Type B pancreatic cell (in vitro differentiated cells): ENCODE measurements at regions not wholly inside any gene's neighbourhood (a gene's known extent, or its start where the extent isn't known, plus 50 kb on each side); places are given as distances from the start of the nearest gene placed in this dataset.
"Not testable (repeated sequence)": the region's sequence is repeated elsewhere in the genome, so short reads cannot be mapped to it uniquely, and the experiment has no call there.

Experiments used
- DNase-seq: peaks from one replicate; pipeline ENCODE4 v3.0.0; 2021; ENCODE audit warnings: mixed read lengths; ENCODE audit not compliant: unreplicated experiment; ENCODE audit errors: extremely low spot score
- H3K27ac Mint-ChIP-seq: 2 replicates; pipeline ENCODE4 v1.8.0; 2021; ENCODE audit warnings: mild to moderate bottlenecking, mixed read lengths
- H3K27me3 Mint-ChIP-seq: 2 replicates; pipeline ENCODE4 v1.8.0; 2021; ENCODE audit warnings: mixed read lengths
- H3K36me3 Mint-ChIP-seq: 2 replicates; pipeline ENCODE4 v1.8.0; 2021; ENCODE audit warnings: mixed read lengths
- H3K4me1 Mint-ChIP-seq: one replicate; pipeline ENCODE4 v1.8.0; 2021; ENCODE audit warnings: mixed read lengths; ENCODE audit not compliant: unreplicated experiment
- H3K4me3 Mint-ChIP-seq: 2 replicates; pipeline ENCODE4 v1.8.0; 2021; ENCODE audit warnings: mild to moderate bottlenecking, mixed read lengths
- H3K9me3 Mint-ChIP-seq: 2 replicates; pipeline ENCODE4 v1.8.0; 2021; ENCODE audit warnings: mixed read lengths
- TF ChIP-seq, protein P1 (sequence below): fragments of 200-600 bp; sonication (generic); conservative IDR thresholded peaks from 2 replicates; pipeline ENCODE4 v1.5.0; 2021; ENCODE audit warnings: antibody characterized with exemption, mild to moderate bottlenecking

GRCh38 chr5:130643321-130643720, 521.7 kb downstream of the HINT1 start:
- H3K9me3 Mint-ChIP-seq, result peaks cover 7% of the 10 kb centered on the region
- H3K4me3 Mint-ChIP-seq, result no peak overlapping the region
- no peaks in the 10 kb centered on the region for H3K4me1 Mint-ChIP-seq
- H3K27me3 Mint-ChIP-seq, result peaks cover 3% of the 10 kb centered on the region
- no peak overlapping the region for H3K27ac Mint-ChIP-seq
- no peak for DNase-seq
- no peaks in the 10 kb centered on the region for H3K36me3 Mint-ChIP-seq
- TF ChIP-seq, protein P1, sequence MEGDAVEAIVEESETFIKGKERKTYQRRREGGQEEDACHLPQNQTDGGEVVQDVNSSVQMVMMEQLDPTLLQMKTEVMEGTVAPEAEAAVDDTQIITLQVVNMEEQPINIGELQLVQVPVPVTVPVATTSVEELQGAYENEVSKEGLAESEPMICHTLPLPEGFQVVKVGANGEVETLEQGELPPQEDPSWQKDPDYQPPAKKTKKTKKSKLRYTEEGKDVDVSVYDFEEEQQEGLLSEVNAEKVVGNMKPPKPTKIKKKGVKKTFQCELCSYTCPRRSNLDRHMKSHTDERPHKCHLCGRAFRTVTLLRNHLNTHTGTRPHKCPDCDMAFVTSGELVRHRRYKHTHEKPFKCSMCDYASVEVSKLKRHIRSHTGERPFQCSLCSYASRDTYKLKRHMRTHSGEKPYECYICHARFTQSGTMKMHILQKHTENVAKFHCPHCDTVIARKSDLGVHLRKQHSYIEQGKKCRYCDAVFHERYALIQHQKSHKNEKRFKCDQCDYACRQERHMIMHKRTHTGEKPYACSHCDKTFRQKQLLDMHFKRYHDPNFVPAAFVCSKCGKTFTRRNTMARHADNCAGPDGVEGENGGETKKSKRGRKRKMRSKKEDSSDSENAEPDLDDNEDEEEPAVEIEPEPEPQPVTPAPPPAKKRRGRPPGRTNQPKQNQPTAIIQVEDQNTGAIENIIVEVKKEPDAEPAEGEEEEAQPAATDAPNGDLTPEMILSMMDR, result no peak

GRCh38 chr5:130642461-130642860, 522.6 kb downstream of the HINT1 start:
- no peak overlapping the region for H3K4me3 Mint-ChIP-seq
- no peaks in the 10 kb centered on the region for H3K36me3 Mint-ChIP-seq
- H3K4me1 Mint-ChIP-seq, result no peaks in the 10 kb centered on the region
- no peak overlapping the region for H3K27ac Mint-ChIP-seq
- peaks cover 7% of the 10 kb centered on the region for H3K9me3 Mint-ChIP-seq
- peaks cover 3% of the 10 kb centered on the region for H3K27me3 Mint-ChIP-seq
- no peak for DNase-seq
- TF ChIP-seq, protein P1, result no peak

DNA sequence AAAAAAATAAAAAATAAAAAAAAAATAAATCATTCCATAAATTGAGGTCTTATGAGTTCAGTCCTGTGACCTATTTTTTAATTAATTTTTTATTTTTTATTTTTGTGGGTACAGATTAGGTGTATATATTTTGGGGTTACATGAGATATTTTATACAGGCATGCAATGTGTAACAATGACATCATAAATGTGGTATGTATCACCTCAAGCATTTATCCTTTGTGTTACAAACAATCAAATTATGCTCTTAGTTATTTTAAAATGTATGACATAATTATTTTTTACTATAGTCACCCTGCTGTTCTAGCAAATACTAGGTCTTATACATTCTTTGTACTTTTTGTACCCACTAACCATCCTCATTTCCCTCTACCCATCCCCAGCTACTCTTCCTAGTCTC, 537.9 kb downstream of the HINT1 start:
- Mint-ChIP-seq H3K4me3 (no peak overlapping the region), H3K27me3 (no peaks in the 10 kb centered on the region), H3K4me1 (no peaks in the 10 kb centered on the region), H3K9me3 (peaks cover 5% of the 10 kb centered on the region), H3K27ac (no peak overlapping the region), H3K36me3 (no peaks in the 10 kb centered on the region)
- no peak for DNase-seq
- TF ChIP-seq, protein P1, result no peak

DNA sequence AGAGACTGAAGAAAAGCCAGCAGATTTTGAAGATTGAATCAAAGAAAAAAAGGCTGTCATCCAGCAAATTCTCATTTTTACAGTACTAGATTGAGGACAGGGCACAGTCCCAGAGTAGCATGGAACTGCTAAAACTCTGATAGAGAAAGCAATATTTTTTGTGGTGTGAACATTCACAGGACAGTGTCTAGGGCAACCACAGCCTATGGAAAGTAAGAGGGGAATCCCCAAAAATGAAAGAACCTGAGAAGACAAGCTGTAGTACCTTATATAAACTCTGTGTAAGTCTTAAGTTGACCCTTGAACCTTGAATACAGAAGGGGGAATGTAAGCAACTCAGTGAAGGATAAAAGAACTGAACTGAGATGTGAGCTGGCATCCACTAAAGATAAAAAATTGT, 540.3 kb downstream of the HINT1 start:
- Mint-ChIP-seq H3K4me1 (no peaks in the 10 kb centered on the region), H3K27ac (no peak overlapping the region), H3K36me3 (no peaks in the 10 kb centered on the region), H3K4me3 (no peak overlapping the region), H3K27me3 (no peaks in the 10 kb centered on the region), H3K9me3 (peaks cover 5% of the 10 kb centered on the region)
- DNase-seq, result no peak
- TF ChIP-seq, protein P1, result no peak

DNA sequence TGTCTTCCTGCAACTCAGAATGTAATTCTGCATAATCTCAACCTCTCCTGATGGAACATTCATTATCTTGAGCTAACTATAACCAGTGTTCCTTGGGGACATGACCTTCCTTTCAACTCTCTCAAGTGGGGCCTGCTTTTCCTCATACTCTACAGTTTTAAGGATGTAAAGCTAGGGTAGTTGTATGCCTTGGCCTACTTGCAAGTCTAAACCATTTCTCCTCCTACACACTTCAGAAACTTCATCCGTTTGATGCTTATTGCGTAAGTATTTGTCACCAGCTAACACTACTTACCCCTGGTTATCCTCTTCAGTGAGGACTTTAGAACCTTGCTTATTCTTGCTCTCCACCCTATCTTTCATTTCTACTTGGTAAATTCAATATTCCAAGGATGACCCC, 548.9 kb downstream of the HINT1 start:
- H3K36me3 Mint-ChIP-seq, result no peaks in the 10 kb centered on the region
- TF ChIP-seq, protein P1, result no peak
- H3K9me3 Mint-ChIP-seq, result no peaks in the 10 kb centered on the region
- no peak for DNase-seq
- peaks cover 5% of the 10 kb centered on the region for H3K4me1 Mint-ChIP-seq
- H3K27me3 Mint-ChIP-seq, result no peaks in the 10 kb centered on the region
- H3K27ac Mint-ChIP-seq, result no peak overlapping the region
- H3K4me3 Mint-ChIP-seq, result no peak overlapping the region

DNA sequence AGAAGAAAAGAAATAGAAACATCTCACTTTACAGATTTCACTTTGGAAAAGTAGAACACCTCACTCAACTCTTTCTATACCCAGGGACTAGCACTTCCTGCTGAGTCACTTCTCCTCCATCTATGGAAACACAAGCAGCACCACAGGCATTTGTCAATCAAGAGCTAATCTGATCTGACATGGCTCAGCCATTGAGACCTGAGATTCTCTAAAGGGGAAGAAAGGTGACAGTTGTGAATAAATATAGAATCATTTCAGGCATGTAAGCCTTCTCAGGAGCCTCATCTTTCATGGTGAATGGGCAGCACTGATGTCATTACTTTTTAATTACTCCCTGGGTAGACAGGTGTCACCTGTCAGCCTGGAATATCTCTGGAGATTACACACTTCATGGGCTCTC, 559.8 kb downstream of the HINT1 start:
- no peaks in the 10 kb centered on the region for H3K36me3 Mint-ChIP-seq
- no peak overlapping the region for H3K27ac Mint-ChIP-seq
- H3K4me3 Mint-ChIP-seq, result no peak overlapping the region
- no peaks in the 10 kb centered on the region for H3K4me1 Mint-ChIP-seq
- H3K27me3 Mint-ChIP-seq, result no peaks in the 10 kb centered on the region
- no peak for DNase-seq
- peaks cover 6% of the 10 kb centered on the region for H3K9me3 Mint-ChIP-seq
- TF ChIP-seq, protein P1, result no peak

DNA sequence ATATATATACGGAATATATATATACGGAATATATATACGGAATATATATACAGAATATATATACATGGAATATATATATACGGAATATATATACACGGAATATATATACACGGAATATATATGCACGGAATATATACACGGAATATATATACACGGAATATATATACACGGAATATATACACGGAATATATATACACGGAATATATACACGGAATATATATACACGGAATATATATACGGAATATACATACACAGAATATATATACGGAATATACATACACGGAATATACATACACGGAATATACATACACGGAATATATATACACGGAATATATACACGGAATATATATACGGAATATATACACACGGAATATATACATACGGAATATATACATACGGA, 568.4 kb downstream of the HINT1 start:
- not testable (repeated sequence) for H3K4me1 Mint-ChIP-seq, H3K4me3 Mint-ChIP-seq

More for the DNA sequence above, 568.4 kb downstream of the HINT1 start:
- H3K36me3 Mint-ChIP-seq, DNase-seq, H3K27ac Mint-ChIP-seq, H3K27me3 Mint-ChIP-seq, H3K9me3 Mint-ChIP-seq: not testable (repeated sequence)
